NCI-H345 treated with DMSO at 0.1 percent for 48 hours (cell line): ENCODE measurements at regions not wholly inside any gene's neighbourhood (a gene's known extent, or its start where the extent isn't known, plus 50 kb on each side); places are given as distances from the start of the nearest gene placed in this dataset.
"Not testable (repeated sequence)": the region's sequence is repeated elsewhere in the genome, so short reads cannot be mapped to it uniquely, and the experiment has no call there.

Experiments used
- DNase-seq: peaks from one replicate; lab custom pipeline; 2025; ENCODE audit not compliant: unreplicated experiment; lab: John Stamatoyannopoulos, UW

DNA sequence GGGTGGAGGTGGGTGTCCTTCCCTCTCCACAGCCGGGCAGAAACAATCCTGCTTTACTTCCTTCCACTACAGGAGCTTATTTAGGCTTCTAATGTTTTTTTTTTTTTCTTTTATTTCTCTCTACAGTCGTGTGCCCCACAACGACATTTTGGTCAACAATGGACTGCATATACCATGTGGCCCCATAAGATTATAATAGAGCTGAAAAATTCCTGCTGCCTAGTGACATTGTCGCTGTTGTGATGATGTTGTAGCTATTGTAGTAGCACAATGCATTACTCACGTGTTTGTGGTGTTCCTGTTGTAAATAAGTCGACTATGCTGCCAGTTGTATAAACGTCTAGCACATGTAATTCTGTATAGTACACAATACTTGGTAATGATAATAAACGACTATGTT, 153.7 kb downstream of the IL20RB start:
- DNase-seq = no peak

DNA sequence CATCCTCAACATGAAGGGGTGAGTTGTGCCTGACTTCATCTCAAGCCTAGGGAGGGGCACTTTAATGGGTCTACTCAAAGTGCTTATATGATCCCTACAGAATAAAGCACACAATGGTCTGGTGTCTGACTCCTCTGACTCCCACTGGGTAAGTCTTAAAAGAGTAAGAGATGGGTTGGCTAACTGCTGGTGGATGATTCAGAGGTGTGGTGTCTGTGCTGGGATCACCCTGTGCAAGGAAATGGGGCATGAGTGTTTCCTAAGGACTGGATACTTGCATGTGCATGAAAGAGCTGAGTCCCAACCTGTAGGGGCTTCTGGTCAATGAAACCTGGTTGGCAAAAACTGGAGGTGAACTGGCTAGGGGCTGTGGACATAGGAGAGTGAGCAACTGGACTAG, 158.8 kb downstream of the IL20RB start:
- no peak for DNase-seq

DNA sequence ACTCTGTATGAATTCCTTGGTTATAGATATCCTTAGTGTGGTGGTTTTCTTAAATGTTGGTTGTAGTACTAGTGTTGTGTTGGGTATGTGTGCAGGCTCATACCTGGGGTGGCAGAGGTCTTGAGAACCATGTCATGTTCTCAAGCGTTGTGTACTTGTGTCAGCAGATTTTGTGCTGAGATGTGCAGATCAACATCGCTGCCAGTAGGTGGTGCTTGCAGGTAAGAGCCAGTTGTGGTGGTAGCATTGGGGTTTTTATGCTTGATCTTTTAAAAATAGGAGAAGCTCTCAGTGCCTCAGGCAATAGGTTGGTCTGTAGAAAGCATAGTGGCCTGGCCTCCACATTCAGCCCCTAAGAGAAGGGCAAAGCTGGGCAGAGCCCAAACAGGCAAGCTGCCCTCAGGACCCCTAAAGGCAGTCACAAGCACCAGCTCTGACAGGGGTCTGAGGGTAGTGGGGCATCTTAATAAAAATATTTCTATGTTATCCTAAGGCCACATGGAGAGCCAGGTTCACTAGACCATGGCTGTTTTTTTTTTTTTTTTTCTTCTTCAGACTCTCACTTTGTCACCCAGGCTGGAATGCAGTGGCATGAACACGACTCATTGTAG, 164.0 kb downstream of the IL20RB start:
- no peak for DNase-seq

DNA sequence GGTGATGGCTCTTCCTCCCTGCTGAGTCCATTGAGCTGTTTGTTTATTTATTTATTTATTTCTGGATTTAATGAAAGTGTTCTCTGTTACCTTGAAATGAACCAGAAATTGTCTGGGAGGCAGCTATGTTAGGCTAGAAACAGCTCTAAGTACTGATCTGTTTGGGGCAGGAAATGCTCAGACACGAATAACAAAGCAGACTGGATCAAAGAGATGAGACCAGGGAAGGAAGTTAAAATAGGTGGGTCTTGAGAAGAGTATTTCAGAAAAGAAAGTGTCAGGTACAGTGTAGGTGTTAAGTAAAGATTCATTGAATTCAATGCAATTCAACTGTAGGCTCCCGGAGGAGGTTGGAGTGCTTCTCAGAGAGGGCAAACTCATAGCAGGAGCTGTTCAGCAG, 173.3 kb downstream of the IL20RB start:
- no peak for DNase-seq

DNA sequence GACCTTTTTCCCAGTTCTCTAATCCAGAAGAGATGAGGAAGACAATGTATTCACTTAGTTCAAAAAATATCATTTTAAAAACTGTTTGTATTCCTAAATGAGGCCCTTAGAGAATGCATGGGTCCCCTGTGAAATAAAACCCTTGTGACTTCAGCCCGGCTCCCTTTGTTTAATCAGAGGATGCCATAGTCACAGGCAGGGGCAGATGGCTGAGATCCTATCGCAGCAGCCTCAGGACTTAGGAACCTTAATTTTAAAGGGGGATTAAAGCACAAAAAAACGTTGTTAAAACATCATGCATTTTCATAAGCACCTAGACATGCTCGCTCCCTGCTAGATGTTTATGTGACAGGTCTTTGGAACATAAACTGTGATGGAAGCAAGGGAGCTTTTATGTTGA, 176.6 kb downstream of the IL20RB start:
- no peak for DNase-seq

DNA sequence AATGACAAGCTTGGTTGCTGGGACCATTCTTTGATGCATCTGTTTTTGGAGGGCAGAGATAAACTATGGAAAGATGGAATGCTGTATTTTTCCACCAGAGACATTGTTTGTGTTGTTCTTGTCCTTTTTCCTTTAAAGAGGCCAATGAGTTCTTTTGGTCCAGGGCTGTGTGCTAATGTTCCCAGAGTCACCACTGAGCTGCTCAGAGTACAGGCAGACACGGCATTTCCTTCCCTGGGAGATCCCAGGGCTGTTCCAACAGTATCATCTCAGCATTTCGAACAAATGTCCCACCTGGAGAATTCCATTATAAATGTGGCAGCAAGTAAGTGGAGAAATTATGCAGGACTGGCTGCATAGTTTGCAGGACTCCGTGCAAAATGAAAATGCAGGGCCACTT, 190.6 kb downstream of the IL20RB start:
- no peak for DNase-seq

DNA sequence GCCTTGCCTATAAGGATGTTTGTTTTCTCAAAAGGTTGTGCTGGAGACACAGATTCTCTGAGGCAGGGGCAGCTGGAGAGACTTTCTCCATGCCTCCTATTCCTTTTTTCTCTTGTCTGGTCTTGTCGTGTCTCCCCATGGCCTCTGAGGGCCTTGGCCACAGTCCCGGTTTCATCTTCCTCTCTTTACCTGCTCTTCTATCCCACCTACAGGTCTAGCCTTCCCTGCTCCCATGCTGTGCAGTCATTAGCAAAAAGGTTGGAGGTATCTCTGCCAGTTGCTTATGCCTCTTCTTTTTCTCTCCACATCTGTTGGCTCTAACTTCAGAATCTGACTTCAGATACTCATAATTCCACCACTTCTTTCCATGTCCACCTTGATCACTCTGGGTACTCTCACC, 191.1 kb downstream of the IL20RB start:
- DNase-seq = no peak

DNA sequence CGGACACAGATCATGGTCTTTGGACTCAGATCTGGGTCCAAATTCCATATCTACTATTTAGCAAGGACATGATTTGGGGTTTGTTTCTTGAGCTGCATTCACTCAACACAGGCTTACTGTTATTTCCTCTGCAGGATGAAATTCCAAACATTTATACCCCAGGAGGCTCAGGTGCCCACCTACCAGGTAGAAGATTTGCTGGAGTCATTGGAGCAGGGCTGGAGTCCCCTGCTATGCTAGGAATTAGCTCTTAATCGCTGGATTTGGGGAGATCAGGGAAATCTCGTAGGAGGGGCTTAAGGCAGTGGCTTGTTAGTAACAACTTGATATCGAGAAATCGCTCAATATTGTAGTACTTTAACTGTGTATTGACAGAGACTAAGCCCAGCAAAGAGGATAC, 193.0 kb downstream of the IL20RB start:
- no peak for DNase-seq

DNA sequence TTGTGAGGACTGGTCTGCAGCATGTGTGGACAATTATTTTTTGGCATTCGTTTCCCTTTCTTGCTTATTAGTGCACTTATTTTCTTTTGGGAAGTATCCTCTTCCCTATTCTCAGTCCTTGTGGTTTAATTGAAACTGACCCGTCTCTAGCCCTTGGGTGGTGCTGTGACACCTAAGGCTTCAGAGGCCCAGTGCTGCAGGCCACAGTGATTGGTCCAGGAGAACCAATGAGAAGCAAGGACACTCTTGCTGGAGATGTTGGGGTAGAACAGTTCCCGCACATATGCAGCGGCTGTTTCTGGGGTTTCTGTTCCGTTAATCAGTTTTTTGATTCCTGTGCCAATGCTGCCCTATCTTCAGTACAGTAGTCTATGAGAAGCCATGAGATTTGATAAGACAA, 195.3 kb downstream of the IL20RB start:
- DNase-seq = not testable (repeated sequence)

DNA sequence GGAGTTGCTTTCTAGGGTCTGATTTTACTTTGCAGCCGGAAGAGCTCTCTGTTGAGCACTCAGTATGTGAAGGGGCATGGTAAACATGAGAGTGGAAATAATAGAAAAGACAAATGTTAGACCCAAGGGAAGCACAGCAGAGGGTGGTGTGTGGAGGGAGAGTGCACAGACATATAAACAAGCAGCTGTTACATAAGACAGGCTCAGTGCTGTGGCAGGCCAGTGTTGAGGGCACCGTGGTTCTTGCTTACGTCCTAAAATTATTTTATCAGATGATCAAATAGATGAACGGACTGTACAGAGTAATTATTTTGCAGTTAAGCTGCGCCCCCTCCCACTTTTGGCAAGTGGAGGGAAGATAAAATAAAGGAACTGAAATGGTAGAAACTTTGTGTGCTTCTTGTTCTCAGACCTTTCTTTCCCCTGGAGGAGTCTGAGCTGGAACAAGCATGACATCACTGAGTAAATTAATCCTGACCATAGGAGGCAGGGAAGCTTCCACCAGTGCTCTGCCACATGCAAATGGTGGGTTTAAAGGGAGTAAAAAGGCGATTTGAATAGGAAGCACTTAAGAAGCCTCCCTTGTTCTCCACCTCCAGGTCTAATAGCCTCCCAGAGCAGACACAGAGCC, 205.6 kb downstream of the IL20RB start:
- peak; percentile 5 for DNase-seq

DNA sequence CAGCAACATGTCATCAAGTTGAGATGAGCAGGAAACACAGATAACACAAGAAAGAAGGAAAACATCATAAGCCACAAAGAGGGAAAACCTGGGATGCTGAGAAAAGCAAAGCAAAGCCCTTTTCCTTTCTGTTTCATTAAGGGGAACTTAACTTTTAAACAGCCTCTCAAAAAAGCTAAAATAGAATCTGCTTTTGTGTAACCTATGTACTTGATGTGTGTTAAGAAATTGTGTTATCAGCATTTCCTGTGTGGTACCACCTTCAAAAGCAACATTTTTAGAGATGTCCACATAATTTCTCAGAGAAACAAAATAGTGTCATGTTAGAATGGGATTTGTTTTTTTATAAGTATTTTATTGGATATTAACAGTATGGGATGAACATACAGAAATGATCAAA, 206.2 kb downstream of the IL20RB start:
- DNase-seq = no peak

DNA sequence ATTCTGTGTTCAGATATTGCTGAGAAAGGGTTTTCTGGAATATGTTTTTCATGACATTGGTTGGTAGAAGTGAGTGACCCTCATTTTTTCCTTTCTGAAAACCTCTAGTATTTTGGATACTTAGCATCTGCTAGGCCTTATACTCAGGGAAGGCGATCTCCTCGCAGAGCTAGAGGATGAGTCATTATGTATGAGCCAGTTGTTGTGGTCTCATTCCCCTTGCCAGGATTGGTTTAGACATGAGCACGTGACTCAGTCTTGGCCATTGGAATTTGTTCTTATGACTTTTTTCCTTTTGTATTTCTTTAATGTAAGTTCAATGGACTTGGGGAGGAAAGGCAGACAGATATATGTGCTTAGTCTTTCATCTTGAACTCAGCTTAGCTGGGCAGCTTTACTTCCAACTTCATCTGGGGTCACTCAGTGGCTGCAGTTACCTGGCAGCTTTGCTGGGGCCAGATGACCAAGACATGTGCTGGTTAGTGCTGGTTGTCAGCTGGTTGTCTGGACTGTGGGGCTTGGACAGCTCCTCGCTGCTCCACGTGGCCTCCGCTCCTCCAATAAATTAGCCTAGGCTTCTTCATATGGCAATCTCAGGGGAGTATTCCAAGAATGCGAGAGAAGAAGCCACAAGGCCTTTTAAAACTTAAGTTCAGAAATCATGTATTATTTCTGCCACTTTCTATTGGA, 207.5 kb downstream of the IL20RB start:
- DNase-seq = no peak

DNA sequence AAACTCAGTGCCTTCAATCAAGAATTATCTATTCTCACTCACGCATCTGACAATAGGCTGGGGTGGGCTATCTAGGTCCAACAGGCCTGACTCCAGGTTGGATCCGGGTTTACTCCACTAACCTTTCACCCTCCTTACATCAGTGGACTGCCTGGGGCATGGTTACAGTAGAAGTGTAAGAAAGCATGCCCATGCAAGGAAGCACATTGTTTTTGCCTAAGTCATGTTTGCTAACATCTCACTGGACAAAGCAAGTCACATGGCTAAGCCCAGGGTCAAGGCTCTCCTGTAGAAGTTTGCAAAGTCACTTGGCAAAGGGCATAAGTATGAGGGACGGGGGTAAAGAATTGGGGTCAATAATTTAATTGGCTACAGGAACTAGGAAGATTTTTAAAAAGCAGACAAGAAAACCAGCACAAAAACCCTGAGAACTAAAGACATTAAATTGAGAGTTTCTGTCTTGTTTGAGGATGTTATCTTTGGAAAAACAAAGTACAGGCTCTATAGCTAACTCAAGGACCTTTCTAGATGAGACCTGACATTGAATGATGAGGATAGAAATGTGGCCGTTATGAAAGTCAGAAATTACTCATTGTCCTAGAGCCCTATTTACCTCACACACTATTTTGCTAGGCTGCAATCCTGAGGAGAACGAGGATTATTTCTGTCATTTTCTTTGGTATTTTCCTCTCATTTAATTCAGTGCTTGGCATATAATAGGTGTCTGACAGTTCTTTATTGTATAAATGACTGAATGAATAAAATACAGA, 214.2 kb downstream of the IL20RB start:
- no peak for DNase-seq

DNA sequence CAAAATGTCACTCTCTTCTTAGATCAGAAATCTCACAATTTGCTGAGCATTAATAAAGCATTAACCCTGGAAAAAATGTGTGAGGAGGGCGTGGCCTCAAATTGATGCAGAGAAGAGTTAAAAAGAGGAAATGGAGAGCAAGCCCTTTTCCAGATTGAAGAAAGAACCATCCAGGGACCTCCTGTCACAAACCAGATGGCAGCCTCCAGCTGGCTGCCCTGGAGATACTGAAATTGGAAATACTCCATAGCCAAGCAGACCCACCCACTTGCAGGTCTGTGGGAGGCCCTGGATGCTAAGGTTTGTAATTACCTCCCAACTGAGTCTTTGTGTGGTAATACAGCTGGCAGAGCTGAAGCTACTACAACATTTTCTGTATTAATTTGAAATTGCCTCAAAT, 214.9 kb downstream of the IL20RB start:
- no peak for DNase-seq

DNA sequence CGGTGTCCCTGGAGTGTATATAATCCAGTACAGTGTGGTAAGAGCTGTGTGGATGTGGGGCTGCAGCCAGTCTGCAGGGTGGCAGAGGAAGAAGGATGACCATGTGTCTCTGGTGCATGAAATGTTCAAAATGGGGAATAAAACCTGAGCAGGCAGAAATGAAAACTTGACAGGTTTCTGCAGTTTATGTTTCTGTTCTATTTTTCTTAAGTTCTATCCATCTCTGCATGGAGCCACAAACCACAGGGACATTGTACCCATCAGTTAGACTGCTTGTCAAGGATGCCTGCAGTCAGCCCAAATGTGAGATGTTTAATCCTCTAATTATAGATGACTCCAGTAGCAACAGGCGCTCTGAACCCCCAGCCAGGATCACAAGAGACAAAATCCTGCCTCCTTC, 216.7 kb downstream of the IL20RB start:
- DNase-seq = no peak

DNA sequence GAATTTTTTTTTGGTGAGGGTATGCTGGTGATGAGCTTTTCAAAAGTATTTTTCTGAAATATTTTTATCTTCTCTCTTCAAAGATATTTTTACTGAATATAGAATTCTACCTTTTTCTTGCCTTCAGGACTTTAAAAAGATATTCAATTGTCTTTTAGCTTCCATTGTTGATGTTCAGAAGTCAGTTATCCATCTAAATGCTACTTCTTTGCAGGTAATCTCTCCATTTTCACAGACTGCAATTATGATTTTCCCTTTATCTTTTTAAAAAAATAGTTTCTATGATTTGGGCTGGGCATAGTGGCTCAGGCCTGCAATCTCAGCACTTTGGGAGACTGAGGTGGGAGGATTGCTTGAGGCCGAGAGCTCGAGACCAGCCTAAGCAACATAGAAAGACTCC, 222.4 kb downstream of the IL20RB start:
- no peak for DNase-seq

DNA sequence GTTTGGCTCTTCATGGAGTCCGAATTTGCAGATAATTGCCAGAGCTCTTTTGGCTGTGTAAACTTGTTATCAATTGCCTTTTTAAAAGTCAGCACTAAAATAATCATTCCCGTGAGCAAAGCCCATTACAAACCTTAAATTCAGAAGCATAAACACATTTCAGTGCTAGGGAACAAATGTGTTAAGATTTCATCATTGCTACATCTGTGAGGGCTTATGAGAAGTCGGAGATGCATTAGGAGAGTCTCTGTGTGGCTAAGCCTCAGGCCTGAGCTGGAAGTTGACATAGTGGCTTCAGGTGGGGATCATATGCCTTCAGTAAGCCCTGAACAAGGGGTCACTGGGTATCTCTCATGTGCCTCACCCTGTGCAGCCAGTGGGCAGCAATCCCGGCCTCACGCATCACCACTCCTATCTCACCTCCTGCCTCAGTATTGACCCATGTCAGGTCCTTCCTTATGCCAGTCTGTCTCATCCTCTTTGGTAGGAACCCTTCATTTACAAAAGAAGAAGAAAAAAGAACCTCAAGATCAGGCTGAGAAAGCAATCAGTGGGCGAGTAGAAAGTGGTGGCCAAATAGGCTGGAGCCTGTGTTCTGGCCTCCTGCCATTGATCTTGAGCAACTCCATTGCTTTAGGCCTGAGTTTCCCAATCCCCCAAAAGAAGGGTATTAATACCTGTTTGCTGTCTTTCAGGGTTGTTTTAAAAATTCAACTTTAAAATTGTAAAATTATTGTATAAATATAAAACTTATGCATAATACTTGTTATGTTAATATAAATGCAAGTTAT, 233.5 kb downstream of the IL20RB start:
- DNase-seq = no peak

DNA sequence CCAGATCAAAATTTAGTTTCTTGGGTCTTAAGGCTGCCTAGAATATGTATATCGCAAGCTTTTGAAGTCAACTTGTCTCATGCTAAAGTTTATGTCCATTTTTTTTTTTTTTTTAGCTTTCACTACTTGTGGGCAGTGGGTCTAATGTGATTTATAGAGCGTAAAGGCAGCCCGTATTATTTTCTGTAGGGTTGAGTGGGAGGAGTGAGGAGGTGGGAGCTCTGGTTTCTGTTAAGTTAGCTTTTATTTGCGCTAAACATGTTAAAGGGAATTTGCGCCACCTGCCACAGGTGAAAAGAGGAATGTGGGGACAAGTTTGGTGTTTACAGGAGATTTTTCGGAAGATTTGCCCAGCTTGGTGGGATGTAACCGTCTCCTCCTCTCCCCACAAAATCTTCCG, 234.2 kb downstream of the IL20RB start:
- DNase-seq = no peak

DNA sequence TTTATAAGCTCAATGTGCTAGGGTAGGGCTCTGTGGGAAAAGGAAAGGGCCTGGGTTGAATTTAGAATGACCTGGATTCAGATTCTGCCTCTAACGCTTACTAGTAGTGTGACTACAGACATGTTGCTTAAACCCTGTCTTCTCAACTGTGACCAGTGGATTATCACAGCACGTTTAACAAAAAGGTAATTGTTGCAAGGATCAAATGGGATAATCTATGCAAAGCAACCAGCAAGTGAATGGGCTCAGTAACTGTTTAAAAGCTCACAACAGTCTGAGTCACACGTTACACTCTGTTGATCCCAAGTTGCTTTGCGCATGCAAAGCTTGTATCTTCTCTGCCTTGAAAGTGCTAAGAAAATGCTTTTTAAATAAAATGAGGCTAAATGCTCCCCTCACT, 236.5 kb downstream of the IL20RB start:
- DNase-seq = no peak

DNA sequence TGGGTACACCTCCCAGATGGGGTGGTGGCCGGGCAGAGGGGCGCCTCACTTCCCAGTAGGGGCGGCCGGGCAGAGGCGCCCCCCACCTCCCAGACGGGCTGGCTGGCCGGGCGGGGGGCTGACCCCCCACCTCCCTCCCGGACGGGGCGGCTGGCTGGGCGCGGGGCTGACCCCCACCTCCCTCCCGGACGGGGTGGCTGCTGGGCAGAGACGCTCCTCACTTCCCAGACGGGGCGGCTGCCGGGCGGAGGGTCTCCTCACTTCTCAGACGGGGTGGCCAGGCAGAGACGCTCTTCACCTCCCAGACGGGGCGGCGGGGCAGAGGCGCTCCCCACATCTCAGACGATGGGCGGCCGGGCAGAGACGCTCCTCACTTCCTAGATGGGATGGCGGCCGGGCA, 240.6 kb downstream of the IL20RB start:
- DNase-seq = not testable (repeated sequence)

DNA sequence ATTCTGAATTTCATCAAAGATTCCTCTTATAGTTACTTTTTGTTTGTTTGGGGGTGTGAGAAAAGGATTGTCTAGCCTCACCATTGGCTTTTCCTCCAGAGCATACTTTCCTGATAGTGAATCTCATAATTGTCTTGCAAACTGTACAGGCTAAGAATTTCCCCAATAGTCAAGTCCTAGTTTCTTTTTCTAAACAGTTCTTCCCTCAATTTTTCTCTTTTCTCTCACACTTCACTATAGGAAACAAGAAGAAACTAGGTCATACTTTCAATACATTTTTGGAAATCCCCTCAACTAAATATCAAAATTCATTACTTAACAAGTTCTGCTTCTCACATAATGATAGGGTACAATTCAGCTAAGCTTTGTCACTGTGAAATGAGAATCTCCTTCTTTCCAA, 241.9 kb downstream of the IL20RB start:
- no peak for DNase-seq
